Dermis microvascular lymphatic vessel endothelial cell (primary cell): ENCODE measurements at regions not wholly inside any gene's neighbourhood (a gene's known extent, or its start where the extent isn't known, plus 50 kb on each side); places are given as distances from the start of the nearest gene placed in this dataset.
"Not testable (repeated sequence)": the region's sequence is repeated elsewhere in the genome, so short reads cannot be mapped to it uniquely, and the experiment has no call there.

ENCODE experiments used
- DNase-seq, 2 donors: peaks; one replicate each; pipeline versions ENCODE4 v3.0.0 to v3.0.0-alpha.2; 2010; ENCODE audit warnings: low read depth in 2 of 2

DNA sequence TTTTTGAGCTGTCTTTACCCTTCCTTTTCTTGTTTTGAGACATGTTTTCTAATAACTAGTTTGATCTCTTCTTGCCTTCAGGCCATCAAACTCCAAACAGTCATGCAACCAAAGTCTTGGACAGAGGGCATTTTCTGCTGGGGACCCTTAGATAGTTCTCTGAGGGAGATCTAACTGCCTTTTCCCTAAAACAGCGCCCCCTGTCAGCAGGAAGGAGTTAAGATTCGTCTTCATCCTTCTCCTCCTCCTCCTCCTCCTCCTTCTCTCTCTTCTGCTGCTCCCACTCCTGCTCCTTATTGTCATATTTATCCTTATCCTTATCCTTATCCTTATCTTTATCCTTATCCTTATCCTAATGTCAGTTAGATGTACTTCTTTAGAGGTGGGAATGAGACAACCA, 417.2 kb downstream of the TRAM1L1 start:
- no peak for DNase-seq

GRCh38 chr4:116665716-116666115, 419.7 kb downstream of the TRAM1L1 start:
- DNase-seq = no peak

DNA sequence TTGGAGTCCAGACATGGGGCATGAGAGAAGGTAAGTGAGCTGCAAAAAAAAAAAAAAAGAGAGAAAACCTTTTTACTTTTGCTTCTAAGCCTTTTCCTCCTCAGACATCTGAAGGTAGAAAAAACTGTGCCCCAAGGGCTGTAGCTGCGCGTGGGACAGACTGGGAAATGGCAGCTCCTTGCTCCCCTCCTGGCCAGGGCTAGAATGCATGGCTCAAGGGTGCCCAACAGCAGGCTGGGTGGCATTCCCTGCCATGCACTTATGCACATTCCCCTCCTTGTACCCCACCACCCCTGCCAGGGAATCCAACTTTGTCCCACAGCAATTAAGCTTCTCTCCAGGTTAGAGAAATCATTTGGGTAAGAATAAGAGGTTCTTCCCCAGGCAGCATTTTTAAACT, 421.2 kb downstream of the TRAM1L1 start:
- DNase-seq = no peak

DNA sequence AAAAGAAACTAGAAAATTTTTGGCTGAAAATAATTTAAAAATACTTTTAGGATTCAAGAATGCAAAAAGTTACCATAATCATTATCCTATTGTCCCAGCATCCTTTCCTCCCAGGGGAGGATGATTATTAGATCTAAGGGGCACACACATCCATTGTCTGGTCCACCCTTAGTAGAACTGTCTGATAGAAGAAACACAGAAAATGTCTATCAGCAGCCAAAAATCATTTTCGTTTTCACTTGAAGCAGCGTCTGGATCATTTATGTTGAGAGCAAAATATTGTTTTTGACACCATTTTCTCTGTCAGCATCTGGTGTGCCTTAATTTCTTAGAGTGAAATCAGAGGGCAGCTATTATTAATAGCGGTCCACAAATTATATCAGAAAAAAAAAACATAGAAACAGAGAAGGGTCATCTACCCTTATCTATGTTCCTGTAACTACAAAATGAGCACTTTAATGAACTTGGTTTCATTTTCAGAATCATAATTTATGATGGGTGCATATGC, 446.3 kb downstream of the TRAM1L1 start:
- DNase-seq = no peak

- no peak for DNase-seq
Observed at GRCh38 chr4:116638592-116638991, 446.8 kb downstream of the TRAM1L1 start.

DNA sequence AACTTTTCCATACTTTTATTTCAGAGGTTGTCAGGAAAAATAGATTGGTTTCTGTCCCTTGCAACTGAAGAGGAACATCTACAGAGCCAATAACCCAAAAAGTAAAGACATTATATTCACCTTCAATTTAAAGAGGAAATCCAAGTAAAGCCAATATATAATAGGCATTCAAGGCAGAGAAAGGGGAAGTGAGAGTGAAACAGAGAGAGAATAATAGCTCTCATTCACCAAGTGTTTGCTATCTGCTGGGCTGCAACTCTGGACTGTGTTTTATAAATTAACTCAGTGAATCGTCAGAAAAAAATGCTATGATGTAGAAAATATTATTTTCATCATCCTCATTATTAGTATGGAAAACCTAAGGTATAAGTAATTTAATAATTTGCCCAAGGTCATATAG, 448.5 kb downstream of the TRAM1L1 start:
- DNase-seq = no peak

DNA sequence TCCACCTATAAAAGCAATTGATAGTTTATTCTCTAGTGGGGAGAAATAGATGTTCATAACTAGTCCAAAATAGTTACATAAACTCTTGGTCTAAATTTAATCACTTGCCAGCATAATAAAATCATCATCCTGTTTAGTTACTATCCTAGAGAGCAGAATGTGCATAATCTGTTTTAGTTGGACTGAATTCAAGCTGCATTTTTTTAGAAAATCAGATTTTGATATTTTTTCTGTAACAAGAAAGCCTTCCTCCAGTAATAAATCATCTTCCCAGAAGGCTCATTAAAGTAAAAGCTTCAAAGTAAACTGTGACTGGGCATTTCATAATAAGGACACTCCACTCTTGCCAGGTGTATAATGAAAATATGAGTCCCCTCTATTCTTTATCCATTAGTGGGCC, 453.1 kb downstream of the TRAM1L1 start:
- DNase-seq = no peak

DNA sequence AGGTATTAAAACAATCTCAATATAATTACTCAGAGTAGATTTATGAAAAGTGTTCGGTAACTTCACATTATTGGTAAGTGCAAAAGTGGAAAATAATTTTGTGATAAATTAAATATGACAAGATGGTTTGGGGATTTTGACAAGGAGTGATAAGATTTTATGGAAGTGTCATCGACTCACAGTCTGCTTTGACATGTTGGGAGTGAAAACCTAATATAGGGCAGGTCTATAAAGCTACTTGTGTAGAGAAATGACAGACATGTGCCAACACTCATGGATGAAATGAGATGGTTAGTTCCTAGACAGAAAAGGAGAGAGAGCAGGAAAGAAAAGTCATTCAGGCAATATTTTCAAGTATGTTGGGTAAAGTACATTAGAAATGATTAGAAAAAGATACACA, 456.8 kb downstream of the TRAM1L1 start:
- no peak for DNase-seq

DNA sequence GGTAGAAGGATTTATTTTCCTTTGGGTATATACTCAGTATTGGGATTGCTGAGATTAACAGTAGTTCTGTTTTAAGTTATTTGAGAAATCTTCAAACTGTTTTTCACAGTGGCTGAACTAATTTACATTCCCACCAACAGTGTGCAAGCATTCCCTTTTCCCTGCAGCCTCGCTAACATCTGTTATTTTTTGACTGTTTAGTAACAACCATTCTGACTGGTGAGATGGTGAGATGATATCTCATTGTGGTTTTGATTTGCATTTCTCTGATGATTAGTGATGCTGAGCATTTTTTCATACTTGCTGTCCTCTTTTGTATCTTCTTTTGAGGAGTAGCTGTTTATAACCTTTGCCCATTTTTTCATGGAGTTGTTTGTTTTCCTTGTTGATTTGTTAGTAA, 457.8 kb downstream of the TRAM1L1 start:
- no peak for DNase-seq

DNA sequence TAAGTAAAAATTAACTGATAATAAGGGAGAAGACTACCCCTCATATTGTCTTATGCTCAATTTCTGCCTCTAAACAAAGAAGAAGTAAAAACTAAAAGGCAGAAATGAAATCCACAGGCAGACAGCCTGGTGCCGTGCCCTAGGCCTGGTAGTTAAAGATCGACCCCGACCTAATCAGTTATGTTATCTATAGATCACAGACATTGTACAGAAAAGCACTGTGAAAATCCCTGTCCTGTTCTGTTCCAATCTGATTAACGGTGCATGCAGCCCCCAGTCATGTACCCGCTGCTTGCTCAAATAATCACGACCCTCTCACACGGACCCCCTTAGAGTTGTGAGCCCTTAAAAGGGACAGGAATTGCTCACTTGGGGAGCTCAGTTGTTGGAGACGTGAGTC, 465.9 kb downstream of the TRAM1L1 start:
- not testable (repeated sequence) for DNase-seq

- no peak for DNase-seq
Observed at GRCh38 chr4:116618638-116619037, 466.7 kb downstream of the TRAM1L1 start.

DNA sequence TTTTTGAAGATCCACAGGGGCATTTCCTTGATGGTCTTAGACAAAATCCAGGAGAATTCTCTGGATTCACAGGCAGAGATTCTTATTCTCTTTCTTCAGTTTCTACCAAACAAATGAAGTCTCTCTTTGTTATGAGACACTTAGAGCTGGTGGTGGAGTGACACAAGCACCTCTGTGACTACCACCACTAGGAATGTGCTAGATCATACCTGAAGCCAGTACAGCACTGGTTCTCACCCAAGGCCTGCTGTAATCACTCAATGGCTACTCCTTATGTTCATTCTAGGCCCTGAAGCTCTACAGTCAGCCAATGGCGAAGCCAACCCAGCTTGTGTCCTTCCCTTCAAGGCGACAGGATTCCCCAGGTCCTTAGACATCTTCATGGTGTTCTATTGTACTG, 482.3 kb downstream of the TRAM1L1 start:
- no peak for DNase-seq

- no peak for DNase-seq
Observed at GRCh38 chr4:116599859-116600258, 485.5 kb downstream of the TRAM1L1 start.

- no peak for DNase-seq
Observed at GRCh38 chr4:116598980-116599789, 486.2 kb downstream of the TRAM1L1 start.

DNA sequence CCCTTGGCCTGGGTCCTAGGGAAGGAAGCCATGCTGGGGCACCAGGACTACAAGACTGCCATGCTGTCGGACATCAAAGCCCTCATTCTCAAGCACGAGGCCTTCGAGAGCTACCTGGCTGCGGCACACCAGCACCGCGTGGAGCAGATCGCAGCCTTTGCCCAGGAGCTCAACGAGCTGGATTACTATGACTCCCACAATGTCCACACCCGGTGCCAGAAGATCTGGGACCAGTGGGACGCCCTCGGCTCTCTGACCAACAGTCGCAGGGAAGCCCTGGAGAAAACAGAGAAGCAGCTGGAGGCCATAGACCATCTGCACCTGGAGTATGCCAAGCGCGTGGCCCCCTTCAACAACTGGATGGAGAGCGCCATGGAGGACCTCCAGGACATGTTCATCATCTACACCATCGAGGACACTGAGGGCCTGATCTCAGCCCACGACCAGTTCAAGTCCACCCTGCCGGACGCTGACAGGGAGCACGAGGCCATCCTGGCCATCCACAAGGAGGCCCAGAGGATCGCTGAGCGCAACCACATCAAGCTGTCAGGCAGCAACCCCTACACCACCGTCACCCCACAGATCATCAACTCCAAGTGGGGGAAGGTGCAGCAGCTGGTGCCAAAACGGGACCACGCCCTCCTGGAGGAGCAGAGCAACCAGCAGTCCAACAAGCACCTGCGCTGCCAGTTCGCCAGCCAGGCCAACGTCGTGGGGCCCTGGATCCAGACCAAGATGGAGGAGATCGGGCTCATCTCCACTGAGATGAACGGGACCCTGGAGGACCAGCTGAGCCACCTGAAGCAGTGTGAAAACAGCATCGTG, 487.0 kb downstream of the TRAM1L1 start:
- DNase-seq = no peak

DNA sequence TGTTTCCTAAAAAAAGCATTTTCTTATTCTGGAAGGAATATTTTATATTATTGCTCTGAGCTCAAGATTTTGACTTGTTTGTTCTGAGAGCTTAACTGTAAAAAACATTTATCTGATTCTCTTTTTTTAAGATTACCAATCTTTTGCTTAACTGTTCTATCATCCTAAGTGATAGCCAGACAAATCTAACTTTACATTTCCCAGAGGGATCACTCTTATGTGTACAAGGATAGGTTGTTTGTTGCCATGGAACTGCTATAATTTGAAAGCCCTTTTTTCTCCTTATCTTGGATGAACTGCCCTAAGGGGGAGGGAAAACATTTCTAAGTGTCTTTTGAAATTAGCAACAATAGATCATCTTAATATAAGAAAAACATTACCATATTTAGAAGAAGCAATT, 494.7 kb downstream of the TRAM1L1 start:
- DNase-seq = no peak

DNA sequence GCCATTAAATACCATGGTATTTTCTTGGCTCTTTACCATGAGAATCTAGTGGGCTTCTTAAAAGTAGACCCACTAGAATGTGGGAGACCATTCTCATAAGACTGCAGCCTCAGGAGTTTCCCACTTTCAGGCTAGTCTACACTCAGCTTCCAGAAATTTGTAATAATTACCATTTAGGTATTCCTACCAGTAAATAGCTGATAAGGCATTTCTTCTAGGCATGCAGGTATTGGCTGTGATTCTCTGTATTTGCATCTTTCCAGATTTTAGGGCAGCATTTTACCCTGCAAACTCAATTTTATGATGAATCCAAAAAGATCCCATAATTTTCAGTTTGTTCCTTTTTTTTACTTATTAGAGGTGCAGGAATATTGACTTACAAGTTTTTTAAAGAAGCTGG, 496.6 kb downstream of the TRAM1L1 start:
- DNase-seq = no peak

- no peak for DNase-seq
Observed at GRCh38 chr4:116585246-116585645, 500.1 kb downstream of the TRAM1L1 start.

GRCh38 chr4:116577321-116577720, 508.1 kb downstream of the TRAM1L1 start:
- DNase-seq = no peak

- DNase-seq = no peak
Observed at GRCh38 chr4:116573540-116573939, 511.8 kb downstream of the TRAM1L1 start.

- no peak for DNase-seq
Observed at GRCh38 chr4:116561768-116562167, 523.6 kb downstream of the TRAM1L1 start.

DNA sequence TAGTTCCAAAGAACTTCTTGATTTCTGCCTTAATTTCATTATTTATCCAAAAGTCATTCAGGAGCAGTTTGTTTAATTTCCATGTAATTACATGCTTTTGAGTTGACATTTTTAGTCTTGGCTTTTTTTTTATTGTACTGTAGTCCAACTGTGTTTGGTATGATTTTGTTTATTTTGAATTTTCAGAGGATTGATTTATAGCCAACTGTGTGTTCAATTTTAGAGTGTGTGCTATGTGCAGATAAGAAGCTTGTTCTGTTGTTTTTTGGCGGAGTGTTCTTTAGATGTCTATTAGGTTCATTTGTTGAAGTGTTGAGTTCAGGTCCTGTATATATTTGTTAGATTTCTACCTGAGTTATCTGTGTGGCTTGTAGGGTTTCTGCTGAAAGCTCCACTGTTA, 533.6 kb downstream of the TRAM1L1 start:
- no peak for DNase-seq

- no peak for DNase-seq
Observed at GRCh38 chr4:116547632-116548031, 537.7 kb downstream of the TRAM1L1 start.
